SK-N-MC (cell line): ENCODE measurements at regions not wholly inside any gene's neighbourhood (a gene's known extent, or its start where the extent isn't known, plus 50 kb on each side); places are given as distances from the start of the nearest gene placed in this dataset.

ENCODE experiments used
- EZH2 ChIP-seq: fragments of 200-600 bp; sonication (generic); IDR thresholded peaks from one replicate; pipeline ENCODE4 v1.6.1; 2017; ENCODE audit warnings: antibody characterized with exemption
- FOXP2 ChIP-seq: optimal IDR thresholded peaks from 2 replicates; pipeline ENCODE3; 2011; ENCODE audit warnings: mild to moderate bottlenecking, moderate library complexity; ENCODE audit not compliant: insufficient read depth; ENCODE audit errors: extremely low read length, control extremely low read depth
- POLR2AphosphoS5 ChIP-seq: IDR thresholded peaks from 2 replicates; pipeline ENCODE4 v1.6.1; 2012; ENCODE audit warnings: mild to moderate bottlenecking, low read depth, low read length, borderline replicate concordance

DNA sequence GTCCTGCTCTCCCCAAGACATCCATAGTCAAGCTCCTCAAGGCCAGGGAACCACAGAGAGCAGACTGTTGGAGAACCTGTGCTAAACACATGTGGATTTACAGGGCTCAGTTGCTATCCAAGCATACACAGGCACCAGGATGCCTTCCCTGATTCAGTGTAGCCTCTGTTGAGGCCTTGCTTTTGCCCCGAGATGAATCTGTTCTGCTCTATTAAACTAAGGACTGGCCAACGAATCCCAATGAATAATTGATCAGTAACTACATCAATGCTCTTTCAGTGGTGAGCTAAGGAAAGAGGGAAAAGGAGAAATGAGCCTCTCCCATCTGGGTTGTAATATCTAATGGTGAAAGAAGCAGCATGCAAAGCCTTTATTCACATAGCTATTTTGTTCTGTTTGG, 58.7 kb upstream of the SPTBN1 start:
- no peak for TF ChIP-seq EZH2
- no peak for TF ChIP-seq POLR2AphosphoS5
- no peak for TF ChIP-seq FOXP2
